OCI-LY3 (cell line): ENCODE measurements at regions not wholly inside any gene's neighbourhood (a gene's known extent, or its start where the extent isn't known, plus 50 kb on each side); places are given as distances from the start of the nearest gene placed in this dataset.

ENCODE experiments used
- CTCF ChIP-seq: fragments of 200-600, 300-600 bp; sonication (generic); IDR thresholded peaks from 2 replicates; pipeline ENCODE4 v1.5.1; 2014; ENCODE audit warnings: antibody characterized with exemption, low read length, low read depth
- EZH2phosphoT487 ChIP-seq: fragments of 200-600 bp; shearing (Covaris generic); IDR thresholded peaks from 2 replicates; pipeline ENCODE4 v1.6.1; 2018; ENCODE audit warnings: antibody characterized with exemption, mixed run types, low read depth

- TF ChIP-seq CTCF (no peak), EZH2phosphoT487 (no peak)
Observed at GRCh38 chr13:21796066-21796465, 125.2 kb downstream of the FGF9 start.
